Astrocyte (in vitro differentiated cells and primary cell): ENCODE measurements at regions not wholly inside any gene's neighbourhood (a gene's known extent, or its start where the extent isn't known, plus 50 kb on each side); places are given as distances from the start of the nearest gene placed in this dataset.

Experiments
- DNase-seq: peaks from one replicate; pipeline ENCODE4 v3.0.0-alpha.2; 2010; ENCODE audit warnings: low read depth
- FAIRE-seq: peaks from 2 replicates; lab custom pipeline; 2011; peaks lifted over from hg19 to GRCh38; lab: Jason Lieb, UNC
- H2AFZ ChIP-seq: 2 replicates; pipeline ENCODE4 v1.6.0; 2012; ENCODE audit warnings: low read depth, low read length, inconsistent platforms
- H3K27ac ChIP-seq: 2 replicates; pipeline ENCODE4 v1.5.1; 2011; ENCODE audit warnings: low read depth, low read length, inconsistent platforms
- H3K27me3 ChIP-seq: 2 replicates; pipeline ENCODE4 v1.6.0; 2011; ENCODE audit warnings: low read length, inconsistent platforms; ENCODE audit not compliant: insufficient read depth
- H3K36me3 ChIP-seq: 2 replicates; pipeline ENCODE4 v1.5.1; 2011; ENCODE audit warnings: low read length, inconsistent platforms; ENCODE audit not compliant: insufficient read depth
- H3K4me1 ChIP-seq: 2 replicates; pipeline ENCODE4 v1.5.1; 2011; ENCODE audit warnings: low read length, inconsistent platforms; ENCODE audit not compliant: insufficient read depth
- H3K4me2 ChIP-seq: 2 replicates; pipeline ENCODE4 v1.6.0; 2012; ENCODE audit warnings: low read length, inconsistent platforms
- H3K4me3 ChIP-seq: 2 replicates; pipeline ENCODE4 v1.5.1; 2011; ENCODE audit warnings: low read depth, mild to moderate bottlenecking, low read length, inconsistent platforms; ENCODE audit not compliant: insufficient read depth
- H3K79me2 ChIP-seq: 2 replicates; pipeline ENCODE4 v1.6.0; 2012; ENCODE audit warnings: mild to moderate bottlenecking, low read length, inconsistent platforms; ENCODE audit not compliant: insufficient read depth
- H3K9ac ChIP-seq: 2 replicates; pipeline ENCODE4 v1.6.0; 2012; ENCODE audit warnings: mild to moderate bottlenecking, low read length, inconsistent platforms
- H3K9me3 ChIP-seq: 2 replicates; pipeline ENCODE4 v1.5.1; 2012; ENCODE audit warnings: low read depth, mild to moderate bottlenecking, low read length, inconsistent platforms; ENCODE audit not compliant: insufficient read depth
- H4K20me1 ChIP-seq: 2 replicates; pipeline ENCODE4 v1.6.0; 2012; ENCODE audit warnings: low read length, inconsistent platforms; ENCODE audit not compliant: insufficient read depth
- H3K27ac Mint-ChIP-seq: one replicate; pipeline ENCODE4 v1.8.0; 2021; ENCODE audit warnings: mild to moderate bottlenecking, mixed read lengths; ENCODE audit not compliant: unreplicated experiment
- H3K27me3 Mint-ChIP-seq: one replicate; pipeline ENCODE4 v1.8.0; 2021; ENCODE audit warnings: low read depth, mixed read lengths; ENCODE audit not compliant: unreplicated experiment
- H3K36me3 Mint-ChIP-seq: one replicate; pipeline ENCODE4 v1.8.0; 2021; ENCODE audit warnings: low read depth, mixed read lengths; ENCODE audit not compliant: unreplicated experiment
- H3K4me1 Mint-ChIP-seq: one replicate; pipeline ENCODE4 v1.8.0; 2021; ENCODE audit warnings: low read depth, mixed read lengths; ENCODE audit not compliant: unreplicated experiment
- H3K4me3 Mint-ChIP-seq: one replicate; pipeline ENCODE4 v1.8.0; 2021; ENCODE audit warnings: mild to moderate bottlenecking, moderate library complexity, mixed read lengths; ENCODE audit not compliant: unreplicated experiment
- H3K9me3 Mint-ChIP-seq: one replicate; pipeline ENCODE4 v1.8.0; 2021; ENCODE audit warnings: mild to moderate bottlenecking, mixed read lengths; ENCODE audit not compliant: unreplicated experiment
- CTCF ChIP-seq: IDR thresholded peaks from 2 replicates; pipeline ENCODE4 v1.5.1; 2011; ENCODE audit warnings: low read depth, mild to moderate bottlenecking, inconsistent platforms, low read length, moderate library complexity; ENCODE audit not compliant: insufficient read depth
- EZH2 ChIP-seq: IDR thresholded peaks from 2 replicates; pipeline ENCODE4 v1.6.1; 2012; ENCODE audit warnings: mild to moderate bottlenecking, low read length, inconsistent platforms; ENCODE audit not compliant: insufficient read depth

- no peak overlapping the region for H3K27ac Mint-ChIP-seq
- no peaks in the 10 kb centered on the region for H4K20me1 ChIP-seq
Observed at GRCh38 chr9:519579-519978, 304.9 kb downstream of the DOCK8 start.

GRCh38 chr9:520302-520701 lies 305.6 kb downstream of the DOCK8 start:
- no peaks in the 10 kb centered on the region for H3K9me3 ChIP-seq
- no peak overlapping the region for H3K27ac Mint-ChIP-seq
- TF ChIP-seq CTCF, result no peak
- TF ChIP-seq EZH2, result no peak
- H3K27me3 ChIP-seq, result no peaks in the 10 kb centered on the region
- H3K4me3 ChIP-seq, result no peak overlapping the region
- H3K4me2 ChIP-seq, result no peak overlapping the region
- H3K4me1 ChIP-seq, result no peaks in the 10 kb centered on the region
- H3K9ac ChIP-seq, result no peak overlapping the region
- no peaks in the 10 kb centered on the region for H3K36me3 ChIP-seq
- peaks cover 17% of the 10 kb centered on the region for H3K4me1 Mint-ChIP-seq
- H3K9me3 Mint-ChIP-seq, result no peaks in the 10 kb centered on the region
- H2AFZ ChIP-seq, result no peak overlapping the region
- H3K27me3 Mint-ChIP-seq, result no peaks in the 10 kb centered on the region
- H4K20me1 ChIP-seq, result no peaks in the 10 kb centered on the region
- no peak overlapping the region for H3K27ac ChIP-seq
- no peaks in the 10 kb centered on the region for H3K79me2 ChIP-seq
- H3K4me3 Mint-ChIP-seq, result no peak overlapping the region
- no peak for FAIRE-seq
- DNase-seq, result no peak
- no peaks in the 10 kb centered on the region for H3K36me3 Mint-ChIP-seq

More at GRCh38 chr9:519579-519978, 304.9 kb downstream of the DOCK8 start:
- Mint-ChIP-seq H3K27me3 (no peaks in the 10 kb centered on the region), H3K4me3 (no peak overlapping the region), H3K36me3 (no peaks in the 10 kb centered on the region), H3K4me1 (peaks cover 17% of the 10 kb centered on the region), H3K9me3 (no peaks in the 10 kb centered on the region)
- no peak overlapping the region for H3K27ac ChIP-seq
- no peak overlapping the region for H3K4me3 ChIP-seq
- H3K36me3 ChIP-seq, result no peaks in the 10 kb centered on the region
- H3K79me2 ChIP-seq, result no peaks in the 10 kb centered on the region
- H3K4me1 ChIP-seq, result no peaks in the 10 kb centered on the region
- no peaks in the 10 kb centered on the region for H3K9me3 ChIP-seq
- TF ChIP-seq CTCF, result no peak
- no peak for TF ChIP-seq EZH2
- no peaks in the 10 kb centered on the region for H3K27me3 ChIP-seq
- no peak for DNase-seq
- H2AFZ ChIP-seq, result no peak overlapping the region
- H3K9ac ChIP-seq, result no peak overlapping the region
- no peak for FAIRE-seq
- H3K4me2 ChIP-seq, result no peak overlapping the region

- no peak overlapping the region for H3K9ac ChIP-seq
- no peaks in the 10 kb centered on the region for H3K27me3 Mint-ChIP-seq
- no peaks in the 10 kb centered on the region for H3K36me3 Mint-ChIP-seq
- H3K36me3 ChIP-seq, result no peaks in the 10 kb centered on the region
- H3K27ac Mint-ChIP-seq, result no peak overlapping the region
- no peaks in the 10 kb centered on the region for H3K9me3 ChIP-seq
- no peak overlapping the region for H3K4me3 ChIP-seq
- H3K4me1 Mint-ChIP-seq, result peaks cover 15% of the 10 kb centered on the region
- DNase-seq (no peak), FAIRE-seq (no peak)
- no peak for TF ChIP-seq CTCF
- no peak for TF ChIP-seq EZH2
- no peaks in the 10 kb centered on the region for H3K9me3 Mint-ChIP-seq
- no peak overlapping the region for H2AFZ ChIP-seq
- no peaks in the 10 kb centered on the region for H3K27me3 ChIP-seq
- no peak overlapping the region for H3K4me3 Mint-ChIP-seq
- no peaks in the 10 kb centered on the region for H4K20me1 ChIP-seq
- H3K4me2 ChIP-seq, result no peak overlapping the region
- H3K4me1 ChIP-seq, result no peaks in the 10 kb centered on the region
- H3K79me2 ChIP-seq, result no peaks in the 10 kb centered on the region
- no peak overlapping the region for H3K27ac ChIP-seq
Observed at GRCh38 chr9:522190-522589, 307.5 kb downstream of the DOCK8 start.
